ENCODE measurements at regions not wholly inside any gene's neighbourhood (a gene's known extent, or its start where the extent isn't known, plus 50 kb on each side); places are given as distances from the start of the nearest gene placed in this dataset.

DNA sequence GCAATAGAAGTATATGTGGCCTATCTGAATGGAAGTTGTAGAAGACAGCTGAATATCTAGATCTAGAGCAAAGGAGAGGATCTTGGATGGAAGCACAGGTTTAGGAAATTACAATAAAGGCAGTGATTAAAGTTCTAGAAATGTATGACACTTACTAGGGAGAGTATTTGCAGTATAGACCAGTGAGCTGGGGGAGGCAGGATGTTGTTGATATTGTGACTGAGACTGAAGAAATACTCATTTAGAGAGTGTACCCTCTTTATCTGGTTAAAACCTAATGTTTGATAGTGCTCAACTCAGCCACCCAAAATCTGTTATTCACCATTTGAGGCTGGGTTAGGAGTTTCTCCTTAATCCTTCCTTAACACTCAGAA, 439.5 kb downstream of the GRXCR1 start:
- TF ChIP-seq TAF1 (IDR thresholded peaks at IDR 0.05; ENCODE audit: borderline replicate concordance, insufficient read depth, low read length), result no peak
- TF ChIP-seq SIN3A (IDR thresholded peaks at IDR 0.05; ENCODE audit: borderline replicate concordance, insufficient read depth, low read length), result no peak
- no peak for TF ChIP-seq POLR2AphosphoS5 (IDR thresholded peaks at IDR 0.05; ENCODE audit: low read depth, low read length)
